ENCODE measurements at regions not wholly inside any gene's neighbourhood (a gene's known extent, or its start where the extent isn't known, plus 50 kb on each side); places are given as distances from the start of the nearest gene placed in this dataset.

GRCh38 chr2:183255411-183255810, 131.2 kb downstream of the NUP35 start:
- Histone ChIP-seq H3K4me1 (ENCODE audit: control insufficient read depth, extremely low read depth, insufficient read depth, low read length) (no peaks in the 10 kb centered on the region), H3K4me2 (ENCODE audit: insufficient read depth, low read length) (no peak overlapping the region), H3K27ac (ENCODE audit: insufficient read depth, low read depth, low read length) (no peak overlapping the region), H4K20me1 (replicated peaks; ENCODE audit: control insufficient read depth, extremely low read depth, insufficient read depth, low read length) (no peaks in the 10 kb centered on the region), H3K36me3 (ENCODE audit: control insufficient read depth in 2 of 2, extremely low read depth in 1 of 2, insufficient read depth in 2 of 2, low read length in 2 of 2) (no peaks in the 10 kb centered on the region), H3K9me1 (replicated peaks; ENCODE audit: control insufficient read depth, extremely low read depth, insufficient read depth, low read length) (no peaks in the 10 kb centered on the region), H3K27me3 (ENCODE audit: control insufficient read depth in 2 of 2, insufficient read depth in 2 of 2, low read length in 2 of 2) (no peaks in the 10 kb centered on the region), H2AFZ (ENCODE audit: low read depth, low read length) (no peak overlapping the region), H3K79me2 (ENCODE audit: control insufficient read depth, insufficient read depth, low read length) (no peaks in the 10 kb centered on the region), H3K4me3 (replicated peaks in 1 of 3; ENCODE audit: insufficient read depth in 1 of 3, low read depth in 1 of 3, low read length in 3 of 3) (no peak overlapping the region), H3K9me3 (replicated peaks; ENCODE audit: control insufficient read depth, insufficient read depth, low read length) (no peaks in the 10 kb centered on the region), H3K9ac (replicated peaks; ENCODE audit: extremely low read depth, insufficient read depth, low read length) (no peak overlapping the region)
- POLR2A ChIA-PET: no interaction called here
- no TSS peak for BruUV-seq (replicated peaks)
- no peak for DNase-seq (ENCODE audit: low read depth, low spot score)
- CTCF ChIA-PET: interaction anchor here (1.4 kb wide), 1 partner anchor 104 kb away, joined by 4 read pairs; no protein-coding TSS in a partner anchor
- TF ChIP-seq EZH2 (IDR thresholded peaks at IDR 0.05; ENCODE audit: borderline replicate concordance, low read depth, low read length, severe bottlenecking) (no peak), JUN (IDR thresholded peaks at IDR 0.05; ENCODE audit: borderline replicate concordance, insufficient read depth, insufficient read length, low read depth) (no peak), GATA2 (IDR thresholded peaks at IDR 0.05; ENCODE audit: insufficient read depth, insufficient read length, low read depth, low read length) (no peak), FOS (IDR thresholded peaks at IDR 0.05; ENCODE audit: borderline replicate concordance, insufficient read depth, low read length) (no peak), MYC (IDR thresholded peaks at IDR 0.05; ENCODE audit: low read depth, low read length) (no peak), MAX (IDR thresholded peaks at IDR 0.05; ENCODE audit: insufficient read depth, insufficient read length) (no peak), CTCF (IDR thresholded peaks at IDR 0.05; ENCODE audit: extremely low read depth in 1 of 2, insufficient read depth in 1 of 2, low read depth in 1 of 2, low read length in 2 of 2) (no peak), POLR2A (IDR thresholded peaks at IDR 0.05; ENCODE audit: low read depth, low read length) (no peak), POLR2AphosphoS5 (IDR thresholded peaks at IDR 0.05; ENCODE audit: insufficient read depth, low read depth, low read length) (no peak)
- dilution Hi-C loops (cut with MboI; ENCODE audit: extremely low pct_ligation_motif_present, low sequenced_read_pairs): no loop called here
- no peak for FAIRE-seq
- intact Hi-C loops (cut with micrococcal nuclease): no loop called here

Measured in endothelial cell of umbilical vein (primary cell).